IMR-90 (cell line): ENCODE measurements at regions not wholly inside any gene's neighbourhood (a gene's known extent, or its start where the extent isn't known, plus 50 kb on each side); places are given as distances from the start of the nearest gene placed in this dataset.

ENCODE experiments used
- ATAC-seq: fragments of 200-7000 bp; cut with Tn5 transposase; 2 replicates; pipeline ENCODE4 v1.9.1; 2020; ENCODE audit warnings: low read depth, mild to moderate bottlenecking, moderate library complexity
- BruUV-seq: library from RNA; stranded (reverse); fragments of 400-500 nt; replicated peaks from 2 replicates; lab custom pipeline; 2021; lab: Mats Ljungman, UMichigan
- CTCF ChIA-PET: fragments of 300-600 bp; formaldehyde crosslinking; extraction: SDS; loops from one replicate; lab custom pipeline; 2021; ENCODE audit warnings: antibody characterized with exemption; lab: Yijun Ruan, JAX
- POLR2A ChIA-PET: fragments of 300-600 bp; sonication (Branson Sonifier 250); formaldehyde crosslinking; loops from one replicate; lab custom pipeline; 2022; ENCODE audit warnings: antibody characterized with exemption; ENCODE audit not compliant: unreplicated experiment; lab: Charles Lee
- DNase-seq: peaks from one replicate; pipeline ENCODE4 v3.0.0; 2013
- H2AFZ ChIP-seq: replicated peaks from 2 replicates; pipeline ENCODE3; 2013; ENCODE audit warnings: low read length, mild to moderate bottlenecking; ENCODE audit not compliant: poor library complexity
- H2AK5ac ChIP-seq: 2 replicates; pipeline ENCODE4 v1.6.1; 2013; ENCODE audit warnings: low read depth, low read length, inconsistent platforms
- H2AK9ac ChIP-seq: replicated peaks from 2 replicates; pipeline ENCODE3; 2013; ENCODE audit warnings: mild to moderate bottlenecking, low read depth, low read length, moderate library complexity; ENCODE audit not compliant: poor library complexity
- H2BK120ac ChIP-seq: 2 replicates; pipeline ENCODE4 v1.6.1; 2013; ENCODE audit warnings: low read depth, low read length, inconsistent platforms
- H2BK15ac ChIP-seq: 3 replicates; pipeline ENCODE4 v1.6.1; 2013; ENCODE audit warnings: low read depth, low read length, inconsistent platforms
- H2BK20ac ChIP-seq: 2 replicates; pipeline ENCODE4 v1.6.1; 2013; ENCODE audit warnings: low read depth, mild to moderate bottlenecking, inconsistent platforms, low read length, moderate library complexity
- H2BK5ac ChIP-seq: 2 replicates; pipeline ENCODE4 v1.6.1; 2013; ENCODE audit warnings: mild to moderate bottlenecking, low read depth, low read length, inconsistent platforms; ENCODE audit not compliant: poor library complexity, severe bottlenecking
- H3K14ac ChIP-seq: replicated peaks from 2 replicates; pipeline ENCODE4 v1.6.1; 2013; ENCODE audit warnings: low read depth, low read length, inconsistent platforms
- H3K18ac ChIP-seq: 2 replicates; pipeline ENCODE4 v1.6.1; 2013; ENCODE audit warnings: low read depth, low read length, control low read depth
- H3K23ac ChIP-seq: 2 replicates; pipeline ENCODE4 v1.6.1; 2013; ENCODE audit warnings: low read depth, low read length, inconsistent platforms
- H3K27ac ChIP-seq: 2 replicates; pipeline ENCODE4 v1.5.1; 2013; ENCODE audit warnings: mild to moderate bottlenecking, control low read depth, low read length; ENCODE audit not compliant: insufficient read depth
- H3K27me3 ChIP-seq: 2 replicates; pipeline ENCODE4 v1.6.1; 2013; ENCODE audit warnings: low read length; ENCODE audit not compliant: control insufficient read depth, insufficient read depth
- H3K36me3 ChIP-seq: 2 replicates; pipeline ENCODE4 v1.6.1; 2013; ENCODE audit warnings: low read length, mixed read lengths; ENCODE audit not compliant: control insufficient read depth, insufficient read depth
- H3K4ac ChIP-seq: 2 replicates; pipeline ENCODE4 v1.6.1; 2013; ENCODE audit warnings: low read depth, low read length, inconsistent platforms
- H3K4me1 ChIP-seq: 2 replicates; pipeline ENCODE4 v1.6.1; 2013; ENCODE audit warnings: low read length, mixed read lengths; ENCODE audit not compliant: control insufficient read depth, insufficient read depth
- H3K4me2 ChIP-seq: 2 replicates; pipeline ENCODE4 v1.6.1; 2013; ENCODE audit warnings: low read depth, mild to moderate bottlenecking, control low read depth, low read length, moderate library complexity
- H3K4me3 ChIP-seq: 2 replicates; pipeline ENCODE4 v1.5.1; 2013; ENCODE audit warnings: low read depth, mild to moderate bottlenecking, control low read depth, low read length, moderate library complexity; ENCODE audit not compliant: insufficient read depth
- H3K56ac ChIP-seq: 2 replicates; pipeline ENCODE4 v1.6.1; 2013; ENCODE audit warnings: low read length, inconsistent platforms; ENCODE audit not compliant: insufficient read depth; ENCODE audit errors: extremely low read depth
- H3K79me1 ChIP-seq, 2 experiments: 2 replicates each; pipeline ENCODE4 v1.6.1; 2013; ENCODE audit warnings: low read length in 2 of 2, inconsistent platforms in 1 of 2, low read depth in 1 of 2
- H3K9ac ChIP-seq: 2 replicates; pipeline ENCODE4 v1.6.1; 2013; ENCODE audit warnings: low read depth, low read length, control low read depth
- H3K9me1 ChIP-seq: 2 replicates; pipeline ENCODE4 v1.6.1; 2013; ENCODE audit warnings: low read length, inconsistent platforms; ENCODE audit not compliant: insufficient read depth
- H3K9me3 ChIP-seq: 2 replicates; pipeline ENCODE4 v1.6.1; 2013; ENCODE audit warnings: low read length; ENCODE audit not compliant: control insufficient read depth, insufficient read depth
- H4K20me1 ChIP-seq: 2 replicates; pipeline ENCODE4 v1.6.1; 2013; ENCODE audit warnings: low read length, inconsistent platforms; ENCODE audit not compliant: insufficient read depth
- H4K5ac ChIP-seq: 2 replicates; pipeline ENCODE4 v1.6.1; 2013; ENCODE audit warnings: mild to moderate bottlenecking, low read depth, low read length, control low read depth
- H4K8ac ChIP-seq, 2 experiments: 2 replicates each; pipeline ENCODE4 v1.6.1; 2013; ENCODE audit warnings: low read depth in 2 of 2, low read length in 2 of 2, control low read depth in 1 of 2, inconsistent platforms in 1 of 2
- H4K91ac ChIP-seq: 2 replicates; pipeline ENCODE4 v1.6.1; 2013; ENCODE audit warnings: low read depth, low read length, inconsistent platforms; ENCODE audit not compliant: insufficient read depth
- BHLHE40 ChIP-seq: fragments of 150-350 bp; IDR thresholded peaks from 2 replicates; pipeline ENCODE4 v1.6.1; 2016; ENCODE audit warnings: mild to moderate bottlenecking, low read depth, low read length
- CEBPB ChIP-seq: IDR thresholded peaks from 2 replicates; pipeline ENCODE4 v1.6.1; 2012; ENCODE audit warnings: low read depth, low read length, improper control_type of control experiment
- CHD1 ChIP-seq: IDR thresholded peaks from 2 replicates; pipeline ENCODE4 v1.6.1; 2012; ENCODE audit warnings: low read depth, low read length, improper control_type of control experiment
- FOS ChIP-seq: fragments of 150-350 bp; IDR thresholded peaks from 2 replicates; pipeline ENCODE4 v1.6.1; 2016; ENCODE audit warnings: low read depth, low read length
- MAFK ChIP-seq: IDR thresholded peaks from 2 replicates; pipeline ENCODE4 v1.6.1; 2012; ENCODE audit warnings: low read depth, low read length, improper control_type of control experiment
- MXI1 ChIP-seq: IDR thresholded peaks from 2 replicates; pipeline ENCODE4 v1.6.1; 2012; ENCODE audit warnings: low read depth, mild to moderate bottlenecking, low read length, moderate library complexity, borderline replicate concordance
- NFE2L2 ChIP-seq: fragments of 150-350 bp; IDR thresholded peaks from 2 replicates; pipeline ENCODE4 v1.6.1; 2016; ENCODE audit warnings: low read depth, mild to moderate bottlenecking, low read length
- RAD21 ChIP-seq: IDR thresholded peaks from 2 replicates; pipeline ENCODE4 v1.6.1; 2012; ENCODE audit warnings: low read length, improper control_type of control experiment
- RCOR1 ChIP-seq: IDR thresholded peaks from 2 replicates; pipeline ENCODE4 v1.6.1; 2012; ENCODE audit warnings: mild to moderate bottlenecking, low read length, improper control_type of control experiment; ENCODE audit not compliant: insufficient replicate concordance
- RFX5 ChIP-seq: IDR thresholded peaks from 2 replicates; pipeline ENCODE4 v1.8.0; 2012; ENCODE audit warnings: low read depth, mild to moderate bottlenecking, low read length, moderate library complexity
- SMC3 ChIP-seq: fragments of 150-350 bp; IDR thresholded peaks from 2 replicates; pipeline ENCODE4 v1.6.1; 2016; ENCODE audit warnings: low read depth, mild to moderate bottlenecking, antibody characterized with exemption, low read length, moderate library complexity
- WGBS, 2 experiments: methylation state at CpG; one replicate each; pipeline versions ENCODE4 v1.1.5 to v1.1.7; 2013; ENCODE audit warnings: missing lambda C conversion rate in 2 of 2; ENCODE audit not compliant: insufficient read length in 1 of 2; ENCODE audit errors: extremely low coverage in 2 of 2; 5-methylcytosine and 5-hydroxymethylcytosine counted together
- dilution Hi-C: fragments of 300-500 bp; cut with HindIII; formaldehyde crosslinking; loops from one replicate; pipeline ENCODE4 v1.14.3; 2018; ENCODE audit warnings: low sequenced_read_pairs; ENCODE audit not compliant: unreplicated experiment
- in situ Hi-C: fragments of 300-500 bp; cut with MboI; formaldehyde crosslinking; loops from 3 replicates; pipeline ENCODE4 v1.14.3; 2019; ENCODE audit warnings: low sequenced_read_pairs, inconsistent platforms, mixed read lengths
- intact Hi-C: fragments of 100-400 bp; cut with micrococcal nuclease; formaldehyde crosslinking; loops from 2 replicates; pipeline ENCODE4 v1.10.0; 2022
- TF ChIP-seq, protein P1 (sequence below): conservative IDR thresholded peaks from 2 replicates; pipeline ENCODE4 v1.5.1; 2012; ENCODE audit warnings: mild to moderate bottlenecking, low read depth, low read length, improper control_type of control experiment
- TF ChIP-seq, protein P2 (sequence below): fragments of 150-350 bp; IDR thresholded peaks from 2 replicates; pipeline ENCODE4 v1.6.1; 2016; ENCODE audit warnings: low read depth, mild to moderate bottlenecking, low read length, moderate library complexity, borderline replicate concordance

GRCh38 chr21:27795418-27795817, 828.5 kb upstream of the ADAMTS5 start:
- ChIA-PET POLR2A (no interaction called here), CTCF (interaction anchor here (0.7 kb wide), 2 partner anchors 9 to 833 kb away, joined by 3 read pairs; no protein-coding TSS in a partner anchor)
- Histone ChIP-seq H2AFZ (no peak overlapping the region), H2BK120ac (no peak overlapping the region), H2AK9ac (no peak overlapping the region), H3K18ac (no peak overlapping the region), H2BK15ac (no peak overlapping the region), H4K5ac (no peak overlapping the region), H4K8ac (no peak overlapping the region), H3K27ac (no peak overlapping the region), H3K4me1 (no peaks in the 10 kb centered on the region), H4K91ac (no peak overlapping the region), H3K27me3 (no peaks in the 10 kb centered on the region), H3K14ac (no peak overlapping the region), H2BK20ac (no peak overlapping the region), H4K20me1 (no peaks in the 10 kb centered on the region), H3K36me3 (no peaks in the 10 kb centered on the region), H3K79me1 (no peaks in the 10 kb centered on the region), H3K4me2 (no peak overlapping the region), H3K9me1 (no peaks in the 10 kb centered on the region), H3K23ac (no peak overlapping the region), H2BK5ac (no peak overlapping the region), H3K4me3 (no peak overlapping the region), H3K9me3 (no peaks in the 10 kb centered on the region), H3K9ac (no peak overlapping the region), H2AK5ac (no peak overlapping the region), H3K4ac (no peak overlapping the region), H3K56ac (no peak overlapping the region)
- in situ Hi-C loops: no loop called here
- ATAC-seq: no peak
- WGBS, 2 experiments: no CpG with 5 or more reads among the region's 2 CpGs
- TF ChIP-seq, protein P1, sequence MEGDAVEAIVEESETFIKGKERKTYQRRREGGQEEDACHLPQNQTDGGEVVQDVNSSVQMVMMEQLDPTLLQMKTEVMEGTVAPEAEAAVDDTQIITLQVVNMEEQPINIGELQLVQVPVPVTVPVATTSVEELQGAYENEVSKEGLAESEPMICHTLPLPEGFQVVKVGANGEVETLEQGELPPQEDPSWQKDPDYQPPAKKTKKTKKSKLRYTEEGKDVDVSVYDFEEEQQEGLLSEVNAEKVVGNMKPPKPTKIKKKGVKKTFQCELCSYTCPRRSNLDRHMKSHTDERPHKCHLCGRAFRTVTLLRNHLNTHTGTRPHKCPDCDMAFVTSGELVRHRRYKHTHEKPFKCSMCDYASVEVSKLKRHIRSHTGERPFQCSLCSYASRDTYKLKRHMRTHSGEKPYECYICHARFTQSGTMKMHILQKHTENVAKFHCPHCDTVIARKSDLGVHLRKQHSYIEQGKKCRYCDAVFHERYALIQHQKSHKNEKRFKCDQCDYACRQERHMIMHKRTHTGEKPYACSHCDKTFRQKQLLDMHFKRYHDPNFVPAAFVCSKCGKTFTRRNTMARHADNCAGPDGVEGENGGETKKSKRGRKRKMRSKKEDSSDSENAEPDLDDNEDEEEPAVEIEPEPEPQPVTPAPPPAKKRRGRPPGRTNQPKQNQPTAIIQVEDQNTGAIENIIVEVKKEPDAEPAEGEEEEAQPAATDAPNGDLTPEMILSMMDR: no peak
- no peak for TF ChIP-seq CEBPB
- TF ChIP-seq CHD1: no peak
- no peak for TF ChIP-seq RAD21
- TF ChIP-seq MAFK: no peak
- no peak for TF ChIP-seq BHLHE40
- no peak for TF ChIP-seq FOS
- TF ChIP-seq, protein P2, sequence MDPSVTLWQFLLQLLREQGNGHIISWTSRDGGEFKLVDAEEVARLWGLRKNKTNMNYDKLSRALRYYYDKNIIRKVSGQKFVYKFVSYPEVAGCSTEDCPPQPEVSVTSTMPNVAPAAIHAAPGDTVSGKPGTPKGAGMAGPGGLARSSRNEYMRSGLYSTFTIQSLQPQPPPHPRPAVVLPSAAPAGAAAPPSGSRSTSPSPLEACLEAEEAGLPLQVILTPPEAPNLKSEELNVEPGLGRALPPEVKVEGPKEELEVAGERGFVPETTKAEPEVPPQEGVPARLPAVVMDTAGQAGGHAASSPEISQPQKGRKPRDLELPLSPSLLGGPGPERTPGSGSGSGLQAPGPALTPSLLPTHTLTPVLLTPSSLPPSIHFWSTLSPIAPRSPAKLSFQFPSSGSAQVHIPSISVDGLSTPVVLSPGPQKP: no peak
- TF ChIP-seq NFE2L2: no peak
- TF ChIP-seq RFX5: no peak
- no peak for TF ChIP-seq RCOR1
- TF ChIP-seq MXI1: no peak
- no peak for TF ChIP-seq SMC3
- DNase-seq: no peak
- dilution Hi-C loops: no loop called here
- intact Hi-C loops: loop anchor here (5.0 kb wide), 1 partner anchor 948 kb away; the partner anchor contains the start of gene ADAMTS1
- BruUV-seq: no TSS peak
